Hepatocyte (in vitro differentiated cells): ENCODE measurements at regions not wholly inside any gene's neighbourhood (a gene's known extent, or its start where the extent isn't known, plus 50 kb on each side); places are given as distances from the start of the nearest gene placed in this dataset.

Source experiments
- DNase-seq: peaks from one replicate; pipeline ENCODE4 v3.0.0-alpha.2; 2016; ENCODE audit warnings: low spot score
- H2AFZ ChIP-seq: fragments of 200-600 bp; sonication (generic); 2 replicates; pipeline ENCODE4 v1.6.0; 2016; ENCODE audit warnings: antibody characterized with exemption, mild to moderate bottlenecking
- H3K27ac ChIP-seq: fragments of 200-600 bp; sonication (generic); 2 replicates; pipeline ENCODE4 v1.5.1; 2016; ENCODE audit warnings: mild to moderate bottlenecking
- H3K27me3 ChIP-seq: fragments of 200-600 bp; sonication (generic); 2 replicates; pipeline ENCODE4 v1.6.1; 2016
- H3K36me3 ChIP-seq: fragments of 200-600 bp; sonication (generic); replicated peaks from 2 replicates; pipeline ENCODE4 v1.5.1; 2016; ENCODE audit warnings: low read depth; ENCODE audit not compliant: insufficient read depth
- H3K4me1 ChIP-seq: fragments of 200-600 bp; sonication (generic); 2 replicates; pipeline ENCODE4 v1.5.1; 2016; ENCODE audit warnings: mild to moderate bottlenecking, moderate library complexity; ENCODE audit not compliant: insufficient read depth
- H3K4me2 ChIP-seq: fragments of 200-600 bp; sonication (generic); 2 replicates; pipeline ENCODE4 v1.6.0; 2016
- H3K4me3 ChIP-seq: fragments of 200-600 bp; sonication (generic); 2 replicates; pipeline ENCODE4 v1.5.1; 2016; ENCODE audit warnings: mild to moderate bottlenecking
- H3K79me2 ChIP-seq: fragments of 200-600 bp; sonication (generic); 2 replicates; pipeline ENCODE4 v1.6.0; 2017; ENCODE audit warnings: mild to moderate bottlenecking
- H3K9me2 ChIP-seq: fragments of 200-600 bp; sonication (generic); replicated peaks from 2 replicates; pipeline ENCODE4 v1.6.0; 2017; ENCODE audit warnings: mild to moderate bottlenecking; ENCODE audit not compliant: insufficient read depth
- H3K9me3 ChIP-seq: fragments of 200-600 bp; sonication (generic); 2 replicates; pipeline ENCODE4 v1.5.1; 2016; ENCODE audit warnings: low read depth, mild to moderate bottlenecking
- H4K20me1 ChIP-seq: fragments of 200-600 bp; sonication (generic); 2 replicates; pipeline ENCODE4 v1.6.0; 2016; ENCODE audit warnings: mild to moderate bottlenecking; ENCODE audit not compliant: insufficient read depth, poor library complexity, severe bottlenecking
- EZH2 ChIP-seq: fragments of 200-600 bp; sonication (generic); IDR thresholded peaks from 2 replicates; pipeline ENCODE4 v1.6.1; 2016; ENCODE audit warnings: antibody characterized with exemption, mild to moderate bottlenecking, borderline replicate concordance
- EZH2phosphoT487 ChIP-seq: fragments of 200-600 bp; sonication (generic); IDR thresholded peaks from one replicate; pipeline ENCODE4 v1.6.1; 2018; ENCODE audit warnings: antibody characterized with exemption, mild to moderate bottlenecking, low read depth, moderate library complexity; ENCODE audit not compliant: unreplicated experiment, severe bottlenecking
- WGBS: methylation state at CpG from one replicate; pipeline ENCODE4 v1.1.6; 2016; ENCODE audit warnings: low lambda C conversion rate; ENCODE audit errors: missing lambda C conversion rate; 5-methylcytosine and 5-hydroxymethylcytosine counted together
- TF ChIP-seq, protein P1 (sequence below): fragments of 200-600 bp; sonication (generic); IDR thresholded peaks from 2 replicates; pipeline ENCODE4 v1.5.1; 2016; ENCODE audit warnings: antibody characterized with exemption, mild to moderate bottlenecking; ENCODE audit not compliant: poor library complexity

DNA sequence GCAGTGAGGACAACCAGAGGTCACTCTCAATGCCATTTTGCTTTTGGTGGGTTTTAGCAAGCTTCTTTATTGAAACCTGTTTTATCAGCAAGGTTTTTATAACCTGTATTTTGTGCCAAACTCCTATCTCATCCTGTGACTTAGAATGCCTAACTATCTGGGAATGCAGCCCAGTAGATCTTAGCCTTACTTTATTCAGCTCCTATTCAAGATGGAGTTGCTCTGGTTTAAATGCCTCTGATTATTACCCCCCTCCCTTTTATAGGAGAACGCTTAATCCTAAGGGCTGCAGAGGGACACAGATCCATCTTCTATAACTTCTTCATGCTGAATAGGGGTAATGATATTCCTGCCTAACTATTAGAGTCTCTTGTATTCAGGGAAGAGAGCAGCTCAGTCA is 179.1 kb downstream of the KIF18A start:
- H3K79me2 ChIP-seq = no peaks in the 10 kb centered on the region
- TF ChIP-seq, protein P1, sequence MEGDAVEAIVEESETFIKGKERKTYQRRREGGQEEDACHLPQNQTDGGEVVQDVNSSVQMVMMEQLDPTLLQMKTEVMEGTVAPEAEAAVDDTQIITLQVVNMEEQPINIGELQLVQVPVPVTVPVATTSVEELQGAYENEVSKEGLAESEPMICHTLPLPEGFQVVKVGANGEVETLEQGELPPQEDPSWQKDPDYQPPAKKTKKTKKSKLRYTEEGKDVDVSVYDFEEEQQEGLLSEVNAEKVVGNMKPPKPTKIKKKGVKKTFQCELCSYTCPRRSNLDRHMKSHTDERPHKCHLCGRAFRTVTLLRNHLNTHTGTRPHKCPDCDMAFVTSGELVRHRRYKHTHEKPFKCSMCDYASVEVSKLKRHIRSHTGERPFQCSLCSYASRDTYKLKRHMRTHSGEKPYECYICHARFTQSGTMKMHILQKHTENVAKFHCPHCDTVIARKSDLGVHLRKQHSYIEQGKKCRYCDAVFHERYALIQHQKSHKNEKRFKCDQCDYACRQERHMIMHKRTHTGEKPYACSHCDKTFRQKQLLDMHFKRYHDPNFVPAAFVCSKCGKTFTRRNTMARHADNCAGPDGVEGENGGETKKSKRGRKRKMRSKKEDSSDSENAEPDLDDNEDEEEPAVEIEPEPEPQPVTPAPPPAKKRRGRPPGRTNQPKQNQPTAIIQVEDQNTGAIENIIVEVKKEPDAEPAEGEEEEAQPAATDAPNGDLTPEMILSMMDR = no peak
- TF ChIP-seq EZH2 (no peak), EZH2phosphoT487 (no peak)
- no peaks in the 10 kb centered on the region for H4K20me1 ChIP-seq
- no peaks in the 10 kb centered on the region for H3K4me1 ChIP-seq
- H3K36me3 ChIP-seq = no peaks in the 10 kb centered on the region
- no peak overlapping the region for H3K27ac ChIP-seq
- whole genome bisulfite sequencing = 96% methylated on average over 1 of the region's 1 CpG
- H3K9me2 ChIP-seq = no peaks in the 10 kb centered on the region
- no peaks in the 10 kb centered on the region for H3K27me3 ChIP-seq
- no peak overlapping the region for H2AFZ ChIP-seq
- H3K4me3 ChIP-seq = no peak overlapping the region
- H3K4me2 ChIP-seq = no peak overlapping the region
- no peak for DNase-seq
- no peaks in the 10 kb centered on the region for H3K9me3 ChIP-seq

DNA sequence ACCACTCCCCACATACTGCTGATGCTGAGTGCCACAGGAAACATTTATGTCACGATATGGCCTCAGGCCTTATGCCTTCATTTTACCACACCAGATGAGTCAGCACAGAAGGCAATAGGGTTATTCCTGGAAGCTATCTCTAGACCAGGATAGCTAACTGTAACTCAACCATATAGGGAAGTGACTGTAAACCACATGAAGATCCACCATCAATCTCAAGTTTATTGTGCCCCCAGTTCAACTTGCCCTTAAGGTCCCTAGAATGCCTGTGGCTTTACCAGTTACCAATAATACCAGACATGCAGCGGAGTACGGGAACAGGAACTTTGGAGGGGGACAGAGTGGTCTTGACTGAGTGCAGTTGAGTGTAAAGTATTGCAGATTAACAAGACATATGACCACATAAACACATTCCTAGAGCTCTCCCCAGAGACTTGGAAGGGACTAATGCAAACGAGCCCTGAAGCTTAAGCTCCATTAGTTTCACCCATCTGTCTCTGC is 180.9 kb downstream of the KIF18A start:
- WGBS = 75% methylated on average over 4 of the region's 4 CpGs
- Histone ChIP-seq H3K79me2 (no peaks in the 10 kb centered on the region), H3K4me2 (no peak overlapping the region), H2AFZ (no peak overlapping the region), H3K36me3 (no peaks in the 10 kb centered on the region), H3K4me1 (no peaks in the 10 kb centered on the region), H4K20me1 (no peaks in the 10 kb centered on the region), H3K9me2 (no peaks in the 10 kb centered on the region), H3K9me3 (no peaks in the 10 kb centered on the region), H3K4me3 (no peak overlapping the region), H3K27ac (no peak overlapping the region), H3K27me3 (no peaks in the 10 kb centered on the region)
- TF ChIP-seq, protein P1 = no peak
- TF ChIP-seq EZH2phosphoT487 = no peak
- TF ChIP-seq EZH2 = no peak
- no peak for DNase-seq

DNA sequence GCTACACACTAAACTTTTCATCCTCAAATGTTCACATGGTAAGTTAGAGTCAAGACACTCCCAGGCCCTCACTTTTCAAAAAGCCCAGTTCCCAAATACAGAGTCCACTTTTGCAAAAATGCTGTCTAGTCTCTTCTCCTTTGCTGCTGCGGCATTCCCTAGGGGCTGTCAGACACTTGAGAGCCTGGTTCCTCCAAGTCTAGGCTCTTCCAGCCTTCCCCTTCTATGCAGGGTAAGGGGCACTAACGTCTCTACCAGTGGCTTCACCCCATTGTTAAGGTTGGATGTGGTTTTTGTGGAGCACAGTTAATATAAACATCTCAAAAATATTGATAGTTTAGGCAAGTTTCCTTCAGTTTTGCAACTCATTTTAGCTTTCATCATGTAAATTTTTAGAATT is 181.5 kb downstream of the KIF18A start:
- no peak for TF ChIP-seq EZH2phosphoT487
- TF ChIP-seq EZH2 = no peak
- TF ChIP-seq, protein P1 = no peak
- Histone ChIP-seq H3K79me2 (no peaks in the 10 kb centered on the region), H3K36me3 (no peaks in the 10 kb centered on the region), H4K20me1 (no peaks in the 10 kb centered on the region), H3K9me2 (no peaks in the 10 kb centered on the region), H3K4me3 (no peak overlapping the region), H3K9me3 (no peaks in the 10 kb centered on the region), H3K4me2 (no peak overlapping the region), H3K27me3 (no peaks in the 10 kb centered on the region), H3K4me1 (no peaks in the 10 kb centered on the region), H2AFZ (no peak overlapping the region), H3K27ac (no peak overlapping the region)
- WGBS = 86% methylated on average over 2 of the region's 2 CpGs
- no peak for DNase-seq

DNA sequence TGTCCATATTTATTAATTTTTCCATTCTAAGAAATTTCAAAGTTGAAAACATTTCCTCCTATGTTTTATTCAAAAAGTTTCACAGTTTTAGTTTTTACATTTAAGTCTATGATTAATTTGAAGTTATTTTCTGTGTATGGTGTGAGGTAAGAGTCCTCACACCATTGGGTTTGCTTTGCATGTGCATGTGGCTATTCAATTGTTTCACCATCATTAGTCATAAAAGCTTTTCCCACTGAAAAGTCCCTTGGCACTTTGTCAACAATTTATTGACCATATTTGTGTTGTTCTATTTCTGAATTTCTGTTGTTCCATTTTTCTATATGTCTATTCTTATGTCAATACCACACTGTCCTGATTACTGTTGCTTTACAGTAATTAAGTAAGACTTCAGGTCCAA is 186.5 kb downstream of the KIF18A start:
- Histone ChIP-seq H3K27me3 (no peaks in the 10 kb centered on the region), H3K9me3 (no peaks in the 10 kb centered on the region), H3K27ac (no peak overlapping the region), H3K79me2 (no peaks in the 10 kb centered on the region), H3K36me3 (no peaks in the 10 kb centered on the region), H4K20me1 (no peaks in the 10 kb centered on the region), H2AFZ (no peak overlapping the region), H3K9me2 (no peaks in the 10 kb centered on the region), H3K4me1 (no peaks in the 10 kb centered on the region), H3K4me2 (no peak overlapping the region), H3K4me3 (no peak overlapping the region)
- no peak for DNase-seq
- TF ChIP-seq EZH2 = no peak
- TF ChIP-seq, protein P1 = no peak
- no peak for TF ChIP-seq EZH2phosphoT487
